HG03575 (cell line): ENCODE measurements at regions not wholly inside any gene's neighbourhood (a gene's known extent, or its start where the extent isn't known, plus 50 kb on each side); places are given as distances from the start of the nearest gene placed in this dataset.
"Not testable (repeated sequence)": the region's sequence is repeated elsewhere in the genome, so short reads cannot be mapped to it uniquely, and the experiment has no call there.

Experiments
- ATAC-seq: cut with Tn5 transposase; IDR thresholded peaks from one replicate; pipeline ENCODE4 v1.9.1; 2021; ENCODE audit not compliant: unreplicated experiment, insufficient number of reproducible peaks, low FRiP score; ENCODE audit errors: extremely low read depth

DNA sequence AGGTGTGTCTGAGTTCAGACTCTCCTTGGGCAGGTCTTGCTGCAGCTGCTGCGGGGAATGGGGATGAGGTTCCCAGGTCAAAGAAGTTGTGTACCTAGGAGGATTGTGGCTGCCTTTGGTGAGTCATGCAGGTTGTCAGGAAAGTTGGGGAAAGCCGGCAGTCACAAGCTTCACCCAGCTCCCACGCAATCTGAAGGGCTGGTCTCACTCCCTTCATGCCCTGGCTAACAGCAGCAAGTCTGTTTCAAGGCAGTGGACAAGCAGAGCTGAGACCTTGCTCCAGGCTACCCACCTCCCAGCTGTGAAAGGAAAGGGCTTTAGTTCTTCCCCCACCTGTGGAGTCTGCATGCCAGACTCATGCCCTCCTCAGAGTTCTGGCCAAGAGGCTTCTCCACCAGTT lies 287.2 kb downstream of the DTHD1 start:
- no peak for ATAC-seq

DNA sequence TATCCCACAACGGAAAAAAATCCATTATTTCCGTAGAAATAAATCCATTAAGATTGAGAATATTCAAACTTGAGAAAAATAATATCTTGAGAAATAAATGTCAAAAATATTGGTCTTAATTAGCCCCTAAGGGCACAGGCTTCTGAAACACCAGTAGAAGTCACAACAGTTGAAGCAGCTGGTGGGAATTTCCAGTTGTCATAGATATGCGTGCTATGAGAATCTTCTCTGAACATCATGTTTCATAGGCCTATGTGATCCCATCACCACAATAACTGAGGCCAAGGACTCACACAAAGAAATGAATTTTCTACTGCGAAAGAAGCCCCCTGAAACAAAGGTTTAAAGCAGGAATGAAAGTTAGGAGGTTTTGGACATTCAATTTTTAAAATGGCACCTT lies 292.0 kb downstream of the DTHD1 start:
- no peak for ATAC-seq

DNA sequence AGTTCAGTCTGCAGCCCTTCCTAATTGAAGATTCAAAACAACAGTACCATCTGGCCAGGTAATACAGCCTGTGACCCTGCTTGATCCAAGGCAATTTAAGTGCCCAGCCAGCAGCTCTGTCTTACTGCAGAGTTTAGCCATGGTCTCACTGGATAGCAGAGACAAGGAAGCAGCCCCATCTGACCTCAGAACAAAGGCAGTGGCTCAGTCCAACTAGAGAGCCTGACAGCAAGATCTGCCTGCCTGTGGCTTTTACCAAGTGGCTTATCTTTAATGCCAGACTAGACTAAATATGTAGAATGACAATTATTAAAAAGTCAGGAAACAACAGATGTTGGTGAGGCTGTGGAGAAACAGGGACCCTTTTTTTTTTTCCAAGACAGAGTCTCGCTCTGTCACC lies 293.4 kb downstream of the DTHD1 start:
- ATAC-seq: no peak

DNA sequence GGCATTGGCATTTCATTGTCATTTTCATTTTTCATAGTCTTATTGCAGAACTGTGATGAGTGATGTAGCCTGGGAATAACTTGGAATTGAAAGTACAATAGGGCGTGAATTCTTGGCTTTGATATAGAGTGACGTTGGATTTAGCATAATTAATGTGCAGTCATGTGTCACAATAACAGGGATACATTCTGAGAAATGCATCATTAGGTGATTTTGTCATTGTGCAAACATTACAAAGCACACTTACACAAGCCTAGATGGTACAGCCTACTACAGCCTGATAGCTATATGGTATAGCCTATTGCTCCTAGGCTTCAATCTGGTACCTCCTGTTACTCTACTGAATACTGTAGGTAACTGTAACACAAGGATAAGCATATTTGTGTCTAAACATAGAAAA lies 300.8 kb downstream of the DTHD1 start:
- no peak for ATAC-seq

DNA sequence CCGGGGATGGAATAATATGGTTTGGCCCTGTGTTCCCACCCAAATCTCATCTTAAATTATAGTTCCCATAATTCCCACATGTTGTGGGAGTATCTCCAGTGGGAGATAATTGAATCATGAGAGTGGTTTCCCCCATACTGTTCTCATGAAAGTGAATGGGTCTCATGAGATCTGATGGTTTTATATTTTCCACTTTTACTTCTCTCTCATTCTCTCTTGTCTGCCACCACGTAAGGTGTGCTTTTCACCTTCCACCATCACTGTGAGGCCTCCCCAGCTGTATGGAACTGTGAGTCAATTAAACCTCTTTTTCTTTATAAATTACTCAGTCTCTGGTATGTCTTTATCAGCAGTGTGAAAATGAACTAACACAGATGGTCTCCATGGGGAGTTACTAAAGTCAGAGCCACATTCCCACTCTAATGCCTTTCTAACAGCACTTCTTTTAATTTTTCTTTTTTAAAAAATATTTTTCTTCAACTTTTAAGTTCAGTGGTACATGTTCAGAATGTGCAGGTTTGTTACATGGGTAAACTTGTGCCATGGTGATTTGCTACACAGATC lies 306.6 kb downstream of the DTHD1 start:
- no peak for ATAC-seq

DNA sequence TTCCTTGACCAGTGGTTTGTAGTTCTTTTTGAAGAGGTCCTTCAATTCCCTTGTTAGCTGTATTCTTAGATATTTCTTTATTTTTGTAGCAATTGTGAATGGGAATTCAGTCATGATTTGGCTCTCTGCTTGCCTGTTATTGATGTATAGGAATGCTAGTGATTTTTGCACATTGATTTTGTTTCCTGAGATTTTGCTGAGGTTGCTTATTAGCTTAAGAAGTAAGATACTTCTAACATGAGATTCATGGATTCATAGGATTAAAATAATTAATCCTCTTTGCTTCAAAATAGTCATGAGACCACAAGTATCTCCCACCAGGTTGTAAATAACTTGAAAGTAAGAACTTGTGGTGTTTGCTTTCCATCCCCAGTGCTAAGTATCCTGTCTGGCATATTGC lies 308.9 kb downstream of the DTHD1 start:
- ATAC-seq: no peak

DNA sequence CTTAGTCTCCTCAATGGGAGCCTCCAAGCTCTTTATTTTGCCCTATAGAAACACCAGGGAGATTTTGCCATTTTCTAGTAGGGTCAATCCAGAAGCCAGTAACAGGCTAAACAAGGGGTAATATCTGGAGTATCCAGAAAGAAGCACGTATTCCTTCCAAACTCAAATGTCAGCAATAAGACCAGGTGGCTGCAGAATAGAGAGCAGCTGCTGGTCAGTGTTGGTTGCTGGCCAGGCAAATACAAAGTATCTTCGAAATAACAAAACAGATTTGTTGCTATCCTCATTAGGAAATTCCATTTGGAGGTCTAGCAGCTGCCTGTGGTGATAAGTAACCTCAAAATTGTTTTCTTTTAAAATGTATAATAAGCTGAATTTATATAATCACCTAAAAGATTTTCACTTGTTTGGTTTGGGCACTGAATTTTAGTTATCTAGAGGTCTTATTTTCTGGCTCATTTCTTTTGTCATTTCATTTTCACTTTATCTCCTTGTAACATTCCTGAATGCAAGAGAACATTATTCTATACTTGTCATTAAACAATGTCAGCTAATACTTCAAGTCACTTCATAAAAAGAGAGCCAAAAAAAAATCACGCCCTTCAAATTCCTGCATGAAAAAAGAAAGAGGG lies 320.6 kb downstream of the DTHD1 start:
- ATAC-seq: no peak

DNA sequence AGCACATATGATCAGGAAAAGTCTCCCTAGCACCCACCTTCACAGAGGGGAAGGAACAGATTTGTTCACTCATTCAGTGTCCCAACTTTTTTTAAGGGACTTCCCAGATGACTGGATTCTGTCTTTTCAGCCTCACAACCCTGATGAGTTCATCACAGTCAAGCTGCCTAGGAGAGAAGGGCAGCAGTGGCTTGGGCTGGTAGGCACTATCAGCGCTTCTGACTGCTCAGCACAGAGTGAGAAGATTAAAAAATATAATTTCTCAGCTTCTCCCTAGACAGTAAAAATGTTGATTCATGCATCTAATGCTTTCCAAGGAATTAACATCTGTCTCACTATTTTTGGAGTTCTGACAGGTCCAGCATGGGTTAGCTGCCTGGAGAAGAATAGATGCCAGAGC lies 328.2 kb downstream of the DTHD1 start:
- no peak for ATAC-seq

DNA sequence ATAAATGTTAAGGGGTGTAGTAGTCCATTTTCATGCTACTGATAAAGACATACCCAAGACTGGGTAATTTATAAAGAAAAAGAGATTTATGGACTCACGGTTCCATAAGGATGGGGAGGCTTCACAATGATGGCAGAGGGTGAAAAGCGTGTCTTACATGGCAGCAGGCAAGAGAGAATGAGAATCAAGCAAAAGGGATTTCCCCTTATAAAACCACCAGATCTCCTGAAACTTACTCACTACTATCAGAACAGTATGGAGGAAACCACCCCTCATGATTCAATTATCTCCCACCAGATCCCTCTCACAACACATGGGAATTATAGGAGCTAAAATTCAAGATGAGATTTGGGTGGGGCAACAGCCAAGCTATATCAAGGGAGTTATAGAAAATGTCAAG lies 329.2 kb downstream of the DTHD1 start:
- no peak for ATAC-seq

DNA sequence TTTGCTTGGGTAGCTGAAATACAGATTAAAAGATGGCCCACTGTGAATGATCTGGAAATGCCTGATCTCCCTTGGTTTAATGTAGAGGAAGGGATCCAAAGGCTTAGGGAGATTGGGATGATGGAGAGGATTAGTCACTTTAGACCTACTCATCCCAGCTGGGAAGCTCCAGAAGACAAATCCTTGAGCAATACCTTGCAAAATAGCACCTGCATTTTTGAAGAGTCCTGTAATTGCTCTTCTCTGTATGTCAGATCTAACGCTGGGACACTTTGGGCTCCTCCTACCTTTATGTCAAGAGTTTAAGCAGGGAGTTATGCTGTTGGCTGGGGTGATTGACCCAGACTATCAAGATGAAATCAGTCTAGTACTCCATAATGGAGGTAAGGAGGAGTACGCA lies 331.7 kb downstream of the DTHD1 start:
- ATAC-seq: not testable (repeated sequence)

DNA sequence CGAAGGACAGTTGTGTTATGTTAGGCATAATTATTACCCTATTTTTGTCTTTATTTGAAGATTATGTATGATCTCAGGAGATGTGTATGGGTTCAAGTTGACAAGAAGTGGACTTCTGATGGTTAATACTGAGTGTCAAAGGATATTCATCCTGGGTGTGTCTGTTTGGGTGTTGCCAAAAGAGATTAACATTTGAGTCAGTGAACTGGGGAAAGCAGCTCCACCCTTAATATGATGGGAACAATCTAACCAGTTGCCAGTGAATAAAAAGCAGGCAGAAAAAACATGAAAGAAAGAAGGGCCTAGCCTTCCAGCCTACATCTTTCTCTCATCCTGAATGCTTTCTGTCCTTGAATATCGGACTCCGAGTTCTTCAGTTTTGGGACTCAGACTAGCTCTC lies 332.6 kb downstream of the DTHD1 start:
- no peak for ATAC-seq

DNA sequence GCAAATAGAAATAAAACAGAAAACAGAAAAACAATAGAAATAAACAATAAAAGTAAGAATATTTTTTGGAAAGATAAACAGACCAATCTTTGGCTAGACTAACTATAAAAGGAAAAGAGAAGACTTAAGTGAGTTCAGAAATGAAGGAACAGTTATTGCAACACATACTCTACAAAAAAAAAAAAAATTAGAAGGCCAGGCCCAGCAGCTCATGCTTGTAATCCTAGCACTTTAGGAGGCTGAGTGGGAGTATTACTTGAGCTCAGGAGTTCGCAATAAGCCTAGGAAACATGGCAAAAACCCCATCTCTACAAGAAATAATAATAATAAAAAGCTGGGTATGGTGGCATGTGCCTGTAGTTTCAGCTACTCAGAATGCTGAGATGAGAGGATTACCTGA lies 336.7 kb downstream of the DTHD1 start:
- ATAC-seq: no peak

DNA sequence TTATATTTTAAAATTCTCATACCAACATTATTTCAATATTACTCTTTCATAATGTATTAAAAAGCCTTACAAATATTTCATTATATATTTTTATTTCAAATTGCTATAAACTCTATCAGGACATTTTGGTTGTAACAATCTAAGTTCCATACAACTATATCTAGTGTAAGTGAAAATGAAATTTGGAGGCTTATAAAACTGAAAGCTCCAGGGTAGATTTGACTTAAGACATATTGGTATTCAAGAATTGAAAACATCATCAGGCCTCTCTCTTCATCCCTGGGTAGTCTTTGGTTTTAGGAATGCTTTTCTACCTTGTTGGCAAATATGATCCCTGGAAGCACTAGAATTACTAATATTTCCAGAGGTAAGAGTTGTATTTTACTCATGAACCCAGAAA lies 342.6 kb downstream of the DTHD1 start:
- no peak for ATAC-seq

DNA sequence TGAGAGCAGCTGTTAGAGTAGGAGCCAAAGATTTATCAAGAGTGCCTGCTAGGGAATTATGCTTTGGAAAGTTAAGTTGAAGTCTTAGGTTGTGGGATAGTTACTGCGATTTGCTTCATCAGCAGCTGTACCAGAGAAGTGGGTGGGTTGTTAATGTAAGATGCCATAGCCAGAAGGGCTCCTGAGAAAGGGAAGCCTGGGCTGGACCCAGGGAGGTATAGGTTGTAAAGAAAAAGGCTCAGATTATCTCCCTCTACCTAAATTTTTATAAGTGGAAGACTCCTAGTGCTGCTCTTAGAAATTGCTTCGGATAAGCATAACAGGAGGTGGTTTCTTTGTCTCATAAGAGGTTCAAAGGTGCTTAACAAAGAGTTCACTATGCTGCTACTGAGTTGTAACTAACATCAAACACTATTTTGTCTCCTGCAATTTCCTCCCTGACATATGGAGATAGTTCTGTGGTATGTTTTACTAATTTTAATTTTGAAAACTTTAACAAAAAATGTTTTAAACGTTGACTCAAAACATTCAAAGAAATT lies 356.9 kb downstream of the DTHD1 start:
- no peak for ATAC-seq

DNA sequence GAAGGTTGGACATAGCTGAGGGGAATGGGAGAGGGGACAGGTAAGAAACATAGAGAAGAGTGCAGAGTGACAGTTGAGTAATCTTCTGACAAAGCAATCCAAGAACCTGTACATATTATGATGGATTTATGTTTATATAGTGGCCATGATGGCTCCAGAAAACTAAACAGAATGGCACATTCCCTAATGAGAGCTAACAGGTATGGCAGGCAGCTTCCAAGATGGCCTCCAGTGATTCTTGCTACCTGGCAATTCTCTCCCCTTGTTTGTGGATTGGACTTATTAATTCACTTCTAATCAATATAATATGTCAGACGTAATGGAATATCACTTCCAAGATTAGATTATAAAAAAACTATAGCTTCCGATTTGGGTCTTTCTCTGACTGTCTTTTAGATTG lies 359.5 kb downstream of the DTHD1 start:
- no peak for ATAC-seq

DNA sequence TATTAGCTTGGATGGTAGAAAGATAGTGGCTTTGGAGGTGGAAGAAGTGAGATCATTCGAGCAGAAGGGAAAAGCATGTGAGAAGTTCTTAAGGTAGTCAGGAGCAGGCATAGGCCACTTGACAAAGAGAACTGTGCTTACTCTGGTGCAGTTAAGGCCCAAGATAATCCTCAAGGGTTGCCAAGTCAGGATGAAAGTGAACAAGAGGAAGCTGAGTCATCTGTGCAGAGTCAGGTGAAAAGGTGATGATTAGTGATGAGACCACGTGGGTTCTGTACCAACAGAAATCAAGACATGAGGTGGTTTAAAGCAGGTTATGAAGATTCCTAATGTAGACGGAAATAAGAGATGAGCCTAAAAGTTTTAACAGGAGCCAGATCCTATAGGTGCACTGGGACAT lies 369.8 kb downstream of the DTHD1 start:
- peak; percentile 99 for ATAC-seq

DNA sequence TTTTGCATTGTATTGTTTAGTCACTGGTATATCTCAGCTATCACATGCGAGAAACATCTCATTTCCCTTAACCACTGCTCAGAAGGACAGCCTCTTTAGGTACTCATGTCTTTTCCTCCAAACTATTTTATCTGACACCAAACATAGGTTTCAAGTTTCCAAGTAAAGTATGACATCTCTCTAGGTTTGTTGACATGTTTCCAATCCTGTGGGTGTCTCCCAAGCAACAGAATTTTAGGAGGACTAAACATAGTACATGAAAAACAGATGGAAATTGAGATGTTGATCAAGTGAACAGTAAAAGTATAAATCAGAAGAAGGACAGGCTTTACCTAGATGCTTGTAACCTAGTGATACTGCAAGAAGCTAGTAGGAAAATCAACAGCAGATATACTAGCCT lies 371.4 kb downstream of the DTHD1 start:
- no peak for ATAC-seq

DNA sequence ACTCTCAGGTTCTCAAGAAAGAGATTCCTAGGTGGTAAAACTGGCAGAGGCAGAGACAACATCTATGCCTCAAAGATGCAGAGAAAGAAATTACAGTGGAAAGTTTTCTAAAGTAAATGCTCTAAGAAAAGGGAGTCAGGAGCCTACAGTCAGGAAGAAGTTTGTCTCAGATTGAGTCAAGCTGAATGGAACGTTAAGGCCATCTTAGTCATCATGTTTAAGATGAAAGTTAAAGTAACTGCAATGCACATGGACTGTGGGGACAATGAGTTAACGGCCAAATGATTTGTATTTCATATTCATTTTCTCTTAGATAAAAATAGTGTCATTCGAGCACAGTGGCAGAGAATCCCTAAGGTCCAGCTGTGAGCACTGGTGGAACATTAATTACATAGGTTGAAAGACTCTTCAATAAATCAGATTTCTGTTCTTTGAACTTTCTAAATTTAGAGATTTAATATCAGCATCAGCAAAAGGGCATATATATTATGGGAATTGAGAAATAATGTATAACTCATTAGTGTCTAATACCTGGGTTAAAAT lies 384.6 kb downstream of the DTHD1 start:
- no peak for ATAC-seq

DNA sequence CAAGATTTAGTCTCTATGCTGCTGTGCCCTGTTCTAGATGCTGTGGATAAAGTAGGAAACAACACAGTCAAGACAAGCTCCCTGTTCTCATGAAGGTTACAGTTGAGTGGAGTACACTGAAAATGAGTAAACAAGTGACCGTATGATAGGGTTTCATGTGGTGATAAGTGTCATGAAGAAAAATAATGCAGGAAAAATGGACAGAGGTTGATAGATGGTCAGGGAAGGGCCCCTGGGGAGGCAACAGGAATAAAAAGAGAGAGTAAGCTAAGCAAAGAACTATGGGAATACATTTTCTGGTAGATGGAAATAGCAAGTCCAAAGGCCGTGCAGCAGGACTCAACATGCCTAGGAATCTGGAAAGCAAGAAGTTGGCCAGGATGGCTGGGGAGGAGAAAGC lies 394.0 kb downstream of the DTHD1 start:
- ATAC-seq: no peak

DNA sequence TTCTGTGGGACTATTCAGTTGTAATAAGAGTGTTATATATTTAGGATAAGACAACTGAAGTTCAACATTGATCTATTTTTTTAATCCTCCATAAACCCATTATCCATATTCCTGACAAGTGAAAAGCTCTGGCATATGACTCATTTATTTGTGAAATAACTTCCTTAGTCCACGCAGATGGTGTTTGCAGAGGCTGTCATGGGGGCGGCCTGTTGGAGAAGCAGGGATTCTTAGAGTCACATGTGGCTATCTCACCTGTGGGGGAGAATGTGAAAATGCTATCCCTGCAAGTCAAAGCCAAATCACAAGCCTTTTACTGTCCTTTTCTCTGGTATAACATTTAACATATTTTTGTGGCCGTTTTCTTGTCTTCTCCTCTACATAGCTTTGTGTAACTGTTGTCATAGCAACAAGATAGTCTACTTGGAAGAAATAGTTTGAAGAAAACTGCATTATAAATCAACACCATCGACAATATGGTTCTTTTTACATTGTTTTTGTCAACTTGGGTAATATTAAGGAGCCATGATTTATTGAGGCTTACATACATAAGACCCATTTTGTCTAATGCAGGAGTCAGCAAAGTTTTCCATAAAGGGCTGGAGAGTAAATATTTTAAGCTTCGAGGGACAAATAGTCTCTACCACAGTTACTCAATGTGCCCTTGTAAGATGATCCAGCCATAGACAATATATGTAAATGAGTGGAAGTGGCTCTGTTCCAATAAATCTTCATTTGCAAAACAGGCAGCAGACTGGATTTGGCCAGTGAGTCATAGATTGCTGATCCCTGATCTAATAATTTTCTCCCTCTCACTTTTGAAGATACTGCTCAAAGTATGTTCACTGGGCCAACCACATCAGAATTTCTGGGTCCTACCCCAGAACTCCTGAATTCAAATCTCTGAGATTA lies 395.0 kb downstream of the DTHD1 start:
- ATAC-seq: no peak
